OCI-LY1 (cell line): ENCODE measurements at regions not wholly inside any gene's neighbourhood (a gene's known extent, or its start where the extent isn't known, plus 50 kb on each side); places are given as distances from the start of the nearest gene placed in this dataset.
"Not testable (repeated sequence)": the region's sequence is repeated elsewhere in the genome, so short reads cannot be mapped to it uniquely, and the experiment has no call there.

Experiments used
- H2AFZ ChIP-seq: fragments of 200-600 bp; sonication (generic), shearing (Covaris generic); 2 replicates; pipeline ENCODE4 v1.6.0; 2014; ENCODE audit warnings: antibody characterized with exemption, mild to moderate bottlenecking, low read length
- H3F3A ChIP-seq: fragments of 200-600 bp; sonication (generic), shearing (Covaris generic); 2 replicates; pipeline ENCODE4 v1.6.0; 2014; ENCODE audit warnings: mild to moderate bottlenecking, antibody characterized with exemption, low read length, moderate library complexity; ENCODE audit not compliant: insufficient read depth
- H3K27ac ChIP-seq: fragments of 200-600 bp; sonication (generic); 2 replicates; pipeline ENCODE4 v1.5.1; 2014; ENCODE audit warnings: low read length, mixed run types, mild to moderate bottlenecking, low read depth; ENCODE audit not compliant: poor library complexity, severe bottlenecking
- H3K27me3 ChIP-seq: fragments of 200-600 bp; sonication (generic); 2 replicates; pipeline ENCODE4 v1.6.0; 2014; ENCODE audit warnings: antibody characterized with exemption, mild to moderate bottlenecking, low read length, moderate library complexity; ENCODE audit not compliant: insufficient read depth
- H3K36me3 ChIP-seq: fragments of 200-600 bp; sonication (generic); 2 replicates; pipeline ENCODE4 v1.6.1; 2014; ENCODE audit warnings: mild to moderate bottlenecking, antibody characterized with exemption, low read length, moderate library complexity, mixed read lengths; ENCODE audit not compliant: insufficient read depth
- H3K4me1 ChIP-seq: fragments of 200-600 bp; sonication (generic); 2 replicates; pipeline ENCODE4 v1.5.1; 2014; ENCODE audit warnings: mild to moderate bottlenecking, low read length, moderate library complexity; ENCODE audit not compliant: insufficient read depth, severe bottlenecking
- H3K4me2 ChIP-seq: fragments of 200-600 bp; sonication (generic), shearing (Covaris generic); 2 replicates; pipeline ENCODE4 v1.6.1; 2014; ENCODE audit warnings: low read length
- H3K4me3 ChIP-seq: fragments of 200-600 bp; sonication (generic); 2 replicates; pipeline ENCODE4 v1.5.1; 2014; ENCODE audit warnings: low read length, low read depth, mild to moderate bottlenecking, mixed read lengths; ENCODE audit not compliant: poor library complexity, severe bottlenecking
- H3K79me2 ChIP-seq: fragments of 200-600 bp; shearing (Covaris generic); 2 replicates; pipeline ENCODE4 v1.6.1; 2016; ENCODE audit warnings: mixed run types, low read length, mixed read lengths; ENCODE audit not compliant: insufficient read depth
- H3K9ac ChIP-seq: fragments of 200-600 bp; sonication (generic), shearing (Covaris generic); 2 replicates; pipeline ENCODE4 v1.6.1; 2014; ENCODE audit warnings: mild to moderate bottlenecking, low read length, mixed read lengths
- H3K9me2 ChIP-seq: fragments of 200-600 bp; sonication (generic), shearing (Covaris generic); 2 replicates; pipeline ENCODE4 v1.6.1; 2014; ENCODE audit warnings: low read depth, mild to moderate bottlenecking, low read length, mixed read lengths
- H3K9me3 ChIP-seq: fragments of 200-600 bp; shearing (Covaris generic); 2 replicates; pipeline ENCODE4 v1.6.1; 2014; ENCODE audit warnings: low read length, mixed read lengths
- H4K20me1 ChIP-seq: fragments of 200-600 bp; sonication (generic), shearing (Covaris generic); 2 replicates; pipeline ENCODE4 v1.6.0; 2016; ENCODE audit warnings: mild to moderate bottlenecking, low read length; ENCODE audit not compliant: insufficient read depth
- EZH2 ChIP-seq: fragments of 200-600 bp; sonication (generic), shearing (Covaris generic); IDR thresholded peaks from 2 replicates; pipeline ENCODE4 v1.8.0; 2017; ENCODE audit warnings: borderline replicate concordance, mixed run types, mild to moderate bottlenecking, antibody characterized with exemption, low read length, moderate library complexity, mixed read lengths
- TF ChIP-seq, protein P1 (sequence below): fragments of 200-600 bp; sonication (generic), shearing (Covaris generic); IDR thresholded peaks from 2 replicates; pipeline ENCODE4 v1.5.1; 2017; ENCODE audit warnings: mild to moderate bottlenecking, antibody characterized with exemption, low read length, moderate library complexity, mixed read lengths

DNA sequence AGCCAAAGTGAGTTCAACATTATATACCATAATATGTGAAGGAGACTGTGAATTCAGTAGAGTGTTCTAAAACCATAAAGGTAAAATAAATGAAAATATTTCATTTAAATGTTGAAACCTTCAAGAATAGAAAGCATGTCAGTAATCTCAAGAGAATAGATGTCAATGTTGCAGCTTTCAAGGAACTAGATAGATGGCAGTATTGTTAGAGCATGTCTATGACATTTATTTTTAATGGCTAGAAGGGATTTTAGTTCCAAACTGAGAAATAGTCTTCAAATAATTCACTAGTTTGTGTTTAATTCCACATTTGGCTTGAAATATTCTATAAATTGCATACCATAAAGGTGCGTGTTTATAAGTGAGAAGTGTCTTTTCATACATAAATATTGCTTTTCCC is 326.5 kb downstream of the FLRT2 start:
- H3K4me3 ChIP-seq = no peak overlapping the region
- no peak overlapping the region for H3K27ac ChIP-seq
- no peaks in the 10 kb centered on the region for H3K79me2 ChIP-seq
- H2AFZ ChIP-seq = no peak overlapping the region
- H3K4me2 ChIP-seq = no peak overlapping the region
- no peaks in the 10 kb centered on the region for H3F3A ChIP-seq
- H3K27me3 ChIP-seq = no peaks in the 10 kb centered on the region
- H3K4me1 ChIP-seq = no peaks in the 10 kb centered on the region
- H4K20me1 ChIP-seq = no peaks in the 10 kb centered on the region
- no peaks in the 10 kb centered on the region for H3K9me3 ChIP-seq
- H3K9me2 ChIP-seq = no peaks in the 10 kb centered on the region
- H3K36me3 ChIP-seq = no peaks in the 10 kb centered on the region
- no peak for TF ChIP-seq EZH2
- TF ChIP-seq, protein P1, sequence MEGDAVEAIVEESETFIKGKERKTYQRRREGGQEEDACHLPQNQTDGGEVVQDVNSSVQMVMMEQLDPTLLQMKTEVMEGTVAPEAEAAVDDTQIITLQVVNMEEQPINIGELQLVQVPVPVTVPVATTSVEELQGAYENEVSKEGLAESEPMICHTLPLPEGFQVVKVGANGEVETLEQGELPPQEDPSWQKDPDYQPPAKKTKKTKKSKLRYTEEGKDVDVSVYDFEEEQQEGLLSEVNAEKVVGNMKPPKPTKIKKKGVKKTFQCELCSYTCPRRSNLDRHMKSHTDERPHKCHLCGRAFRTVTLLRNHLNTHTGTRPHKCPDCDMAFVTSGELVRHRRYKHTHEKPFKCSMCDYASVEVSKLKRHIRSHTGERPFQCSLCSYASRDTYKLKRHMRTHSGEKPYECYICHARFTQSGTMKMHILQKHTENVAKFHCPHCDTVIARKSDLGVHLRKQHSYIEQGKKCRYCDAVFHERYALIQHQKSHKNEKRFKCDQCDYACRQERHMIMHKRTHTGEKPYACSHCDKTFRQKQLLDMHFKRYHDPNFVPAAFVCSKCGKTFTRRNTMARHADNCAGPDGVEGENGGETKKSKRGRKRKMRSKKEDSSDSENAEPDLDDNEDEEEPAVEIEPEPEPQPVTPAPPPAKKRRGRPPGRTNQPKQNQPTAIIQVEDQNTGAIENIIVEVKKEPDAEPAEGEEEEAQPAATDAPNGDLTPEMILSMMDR = peak; percentile 30
- no peak overlapping the region for H3K9ac ChIP-seq

DNA sequence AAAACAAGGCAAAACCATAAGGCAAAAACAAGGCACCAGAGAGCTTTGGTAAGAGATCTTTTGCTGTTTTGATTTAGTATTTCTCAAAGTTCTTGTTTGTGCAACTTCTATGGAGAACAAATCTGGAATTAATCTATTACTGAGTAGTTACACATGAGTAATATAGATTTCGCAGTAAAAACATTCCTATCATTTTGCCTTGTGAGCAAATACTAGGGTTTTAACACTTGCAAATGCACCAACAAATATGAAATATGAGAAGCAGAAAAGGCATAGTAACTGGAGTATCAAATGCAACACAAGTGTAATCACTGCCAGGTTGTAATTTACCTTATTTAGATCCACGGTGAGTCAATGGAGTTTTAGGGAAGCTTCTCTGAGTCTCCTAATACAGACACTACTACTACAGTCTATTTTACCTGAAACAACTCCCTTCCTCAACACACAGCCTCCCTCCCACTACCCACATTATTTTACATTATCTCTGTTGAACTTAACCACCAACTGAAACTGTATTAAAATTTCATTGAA is 324.1 kb downstream of the FLRT2 start:
- Histone ChIP-seq H3K9me2 (no peaks in the 10 kb centered on the region), H3K27ac (no peak overlapping the region), H3K4me2 (no peak overlapping the region), H3F3A (no peaks in the 10 kb centered on the region), H3K79me2 (no peaks in the 10 kb centered on the region), H2AFZ (no peak overlapping the region), H3K27me3 (no peaks in the 10 kb centered on the region), H4K20me1 (no peaks in the 10 kb centered on the region), H3K9ac (no peak overlapping the region), H3K4me1 (no peaks in the 10 kb centered on the region), H3K4me3 (no peak overlapping the region), H3K9me3 (no peaks in the 10 kb centered on the region), H3K36me3 (no peaks in the 10 kb centered on the region)
- TF ChIP-seq, protein P1 = no peak
- no peak for TF ChIP-seq EZH2

GRCh38 chr14:85852906-85853305 is 323.0 kb downstream of the FLRT2 start:
- no peaks in the 10 kb centered on the region for H3K9me3 ChIP-seq
- H3F3A ChIP-seq = no peaks in the 10 kb centered on the region
- no peaks in the 10 kb centered on the region for H4K20me1 ChIP-seq
- H3K9ac ChIP-seq = no peak overlapping the region
- no peaks in the 10 kb centered on the region for H3K36me3 ChIP-seq
- H3K4me2 ChIP-seq = no peak overlapping the region
- no peaks in the 10 kb centered on the region for H3K4me1 ChIP-seq
- H3K9me2 ChIP-seq = no peaks in the 10 kb centered on the region
- no peak overlapping the region for H3K27ac ChIP-seq
- no peaks in the 10 kb centered on the region for H3K27me3 ChIP-seq
- TF ChIP-seq, protein P1 = no peak
- TF ChIP-seq EZH2 = no peak
- H3K4me3 ChIP-seq = no peak overlapping the region
- no peaks in the 10 kb centered on the region for H3K79me2 ChIP-seq
- no peak overlapping the region for H2AFZ ChIP-seq

DNA sequence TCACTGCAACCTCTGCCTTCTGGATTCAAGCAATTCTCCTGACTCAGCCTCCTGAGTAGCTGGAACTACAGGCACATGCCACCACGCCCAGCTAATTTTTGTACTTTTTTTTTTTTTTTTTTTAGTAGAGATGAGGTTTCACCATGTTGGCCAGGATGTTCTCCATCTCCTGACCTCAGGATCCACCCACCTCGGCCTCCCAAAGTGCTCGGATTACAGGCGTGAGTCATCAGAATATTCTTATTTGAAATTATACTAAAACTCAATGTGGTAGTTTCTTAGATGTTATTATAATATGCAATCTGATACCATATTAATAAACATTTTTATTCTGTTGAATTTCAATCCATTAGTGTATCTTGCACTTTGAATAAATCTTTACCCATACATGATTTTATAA is 322.2 kb downstream of the FLRT2 start:
- H3K36me3 ChIP-seq, H3K9ac ChIP-seq, H3F3A ChIP-seq, H3K4me2 ChIP-seq, H3K27me3 ChIP-seq, H3K4me3 ChIP-seq, H4K20me1 ChIP-seq, H2AFZ ChIP-seq, H3K4me1 ChIP-seq, H3K79me2 ChIP-seq, H3K9me3 ChIP-seq, H3K27ac ChIP-seq, H3K9me2 ChIP-seq: not testable (repeated sequence)

DNA sequence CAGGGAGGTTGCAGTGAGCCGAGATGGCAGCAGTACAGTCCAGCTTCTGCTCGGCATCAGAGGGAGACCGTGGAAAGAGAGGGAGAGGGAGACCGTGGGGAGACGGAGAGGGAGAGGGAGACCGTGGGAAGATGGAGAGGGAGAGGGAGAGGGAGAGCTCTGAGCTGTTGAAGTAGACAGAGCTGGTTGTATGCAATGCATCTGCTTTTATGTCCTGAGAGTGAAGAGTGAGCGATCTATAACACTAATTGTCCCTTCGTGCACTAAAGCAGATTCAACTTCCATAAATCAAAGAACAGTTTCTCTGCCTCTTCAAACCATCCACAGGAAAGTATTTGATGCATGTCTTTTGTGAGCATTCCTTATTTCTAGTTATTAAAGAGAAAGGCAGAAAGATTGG is 300.6 kb downstream of the FLRT2 start:
- not testable (repeated sequence) for H3K4me2 ChIP-seq, H3K4me1 ChIP-seq, H3K9me3 ChIP-seq, H3K27me3 ChIP-seq, H3K4me3 ChIP-seq, H3K36me3 ChIP-seq, H3K79me2 ChIP-seq, H3F3A ChIP-seq, H3K9me2 ChIP-seq, H3K9ac ChIP-seq, H2AFZ ChIP-seq, H4K20me1 ChIP-seq, H3K27ac ChIP-seq
